ENCODE measurements at regions not wholly inside any gene's neighbourhood (a gene's known extent, or its start where the extent isn't known, plus 50 kb on each side); places are given as distances from the start of the nearest gene placed in this dataset.
"Not testable (repeated sequence)": the region's sequence is repeated elsewhere in the genome, so short reads cannot be mapped to it uniquely, and the experiment has no call there.

DNA sequence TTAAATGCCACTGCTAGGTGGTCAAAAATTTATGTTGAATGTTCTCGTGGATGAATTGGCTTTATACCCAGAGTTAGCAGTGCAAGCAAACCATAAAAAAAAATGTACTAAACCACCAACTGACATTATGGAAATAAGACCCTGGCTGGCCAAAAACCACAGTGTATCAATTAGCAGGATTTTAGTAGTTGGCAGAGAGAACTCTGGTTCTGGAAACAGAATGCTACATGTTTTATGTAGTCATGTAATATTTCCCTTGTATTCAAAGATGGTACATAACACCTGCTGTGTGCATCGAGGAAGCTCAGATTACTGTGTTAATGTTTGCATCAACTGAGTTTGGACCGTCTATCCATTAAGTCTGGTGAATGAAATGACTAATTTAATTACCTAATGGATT lies 618.5 kb downstream of the CCSER2 start:
- peak; percentile 40 for DNase-seq

DNA sequence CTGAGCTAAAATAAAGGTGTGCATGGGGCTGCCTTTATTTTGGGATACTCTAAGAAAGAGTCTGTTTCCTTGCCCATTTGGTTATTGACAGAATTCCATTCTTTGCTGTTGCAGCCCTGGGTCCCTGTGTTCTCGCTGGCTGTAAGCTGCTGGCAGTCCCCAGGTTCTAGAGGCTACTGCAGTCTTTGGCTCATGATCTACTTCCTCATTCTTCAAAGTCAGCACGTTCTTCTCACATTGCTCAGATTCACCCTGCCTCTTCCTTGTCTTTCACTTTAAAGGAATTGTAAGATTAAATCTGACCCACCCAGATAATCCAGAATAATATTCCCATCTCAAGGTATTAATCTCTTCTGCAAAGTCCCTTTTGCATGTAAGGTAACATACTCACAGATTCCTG lies 620.3 kb downstream of the CCSER2 start:
- no peak for DNase-seq

DNA sequence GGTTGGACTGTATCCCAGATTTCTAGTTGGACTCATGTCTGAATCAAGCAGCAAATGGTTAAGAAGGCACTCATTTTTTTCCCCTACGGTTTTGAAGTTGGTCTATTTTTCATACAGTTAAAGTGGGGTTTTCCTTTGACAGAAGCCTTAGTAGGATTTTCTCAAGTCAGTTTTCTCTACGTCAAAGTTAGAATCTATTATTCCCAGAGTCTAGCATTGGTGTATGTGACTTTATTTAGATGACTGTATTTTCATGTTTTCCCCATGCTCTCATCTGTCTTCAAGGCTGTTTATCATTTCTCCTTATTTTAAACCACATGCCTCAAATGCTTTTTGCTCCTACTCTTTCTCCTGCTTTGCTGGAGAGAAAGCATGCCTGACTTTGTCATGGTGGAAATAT lies 623.2 kb downstream of the CCSER2 start:
- DNase-seq = no peak

DNA sequence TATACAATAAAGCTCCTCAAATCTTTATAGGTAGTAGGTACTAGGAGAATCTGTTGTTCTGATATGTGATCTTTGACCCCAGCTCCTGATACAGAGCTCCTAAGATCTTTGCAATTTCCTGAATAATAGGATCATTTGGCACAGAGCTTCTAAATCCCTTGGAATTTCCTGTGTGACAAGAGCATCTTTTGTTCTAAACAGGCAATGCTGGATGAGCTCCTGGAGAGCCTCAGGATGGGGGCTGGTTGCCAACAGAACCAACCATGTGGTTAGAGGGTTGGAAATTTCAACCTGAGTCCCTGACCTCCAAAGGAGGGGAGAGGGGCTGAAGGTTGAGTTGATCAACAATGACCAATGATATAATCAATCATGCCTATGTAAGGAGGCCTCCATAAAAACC lies 629.0 kb downstream of the CCSER2 start:
- no peak for DNase-seq

DNA sequence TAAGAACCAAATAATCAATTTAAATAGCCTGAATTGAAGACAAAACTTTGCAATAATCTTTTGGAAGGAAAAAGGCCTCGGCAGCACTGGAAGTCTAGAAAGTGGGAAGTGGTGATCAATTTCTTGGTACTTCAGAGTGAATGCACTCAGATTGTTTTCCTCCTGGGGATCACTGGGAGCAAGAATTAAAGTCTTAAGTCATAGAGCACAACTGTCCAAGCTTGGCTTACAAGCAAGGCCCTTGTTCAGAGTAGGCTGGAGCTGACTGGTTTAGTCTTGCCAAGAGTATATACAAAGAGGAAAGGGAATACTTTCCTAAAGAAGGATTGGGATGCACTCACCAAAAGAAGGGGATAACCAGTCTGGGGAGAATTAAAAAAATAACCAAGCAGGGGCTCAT lies 637.1 kb downstream of the CCSER2 start:
- DNase-seq = no peak

DNA sequence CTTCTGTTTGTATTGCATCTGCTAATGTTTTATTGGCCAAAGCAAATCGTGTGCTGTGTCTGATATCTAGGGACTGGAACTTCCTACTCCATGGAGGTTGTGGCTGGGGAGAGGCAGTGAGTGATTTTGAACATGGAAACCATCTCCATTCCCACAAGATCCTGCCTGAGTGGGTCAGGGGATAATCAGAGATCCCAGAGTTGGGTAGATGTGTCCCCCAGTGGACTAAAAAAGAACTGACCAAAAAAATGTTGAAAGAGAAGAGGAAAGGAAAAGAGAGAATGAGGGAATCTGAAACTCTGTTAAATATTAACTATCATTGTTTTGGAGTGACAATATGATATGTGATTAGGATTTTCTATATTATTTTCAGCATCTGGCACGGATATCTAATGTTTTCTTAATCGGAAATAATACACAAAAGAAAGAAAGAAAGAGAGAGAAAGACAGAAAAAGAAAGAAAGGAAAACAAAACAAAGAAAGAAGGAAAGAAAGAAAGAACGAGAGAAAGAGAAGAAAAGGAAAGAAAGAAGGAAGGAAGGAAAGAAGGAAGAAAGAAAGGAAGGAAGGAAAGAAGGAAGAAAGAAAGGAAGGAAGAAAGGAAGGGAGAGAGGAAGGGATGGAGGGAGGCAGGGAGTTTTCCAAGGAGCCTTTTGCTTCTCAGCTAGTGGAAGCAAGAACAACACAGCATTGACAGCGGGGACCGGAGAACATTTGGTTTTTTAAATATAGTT lies 638.5 kb downstream of the CCSER2 start:
- DNase-seq = no peak

DNA sequence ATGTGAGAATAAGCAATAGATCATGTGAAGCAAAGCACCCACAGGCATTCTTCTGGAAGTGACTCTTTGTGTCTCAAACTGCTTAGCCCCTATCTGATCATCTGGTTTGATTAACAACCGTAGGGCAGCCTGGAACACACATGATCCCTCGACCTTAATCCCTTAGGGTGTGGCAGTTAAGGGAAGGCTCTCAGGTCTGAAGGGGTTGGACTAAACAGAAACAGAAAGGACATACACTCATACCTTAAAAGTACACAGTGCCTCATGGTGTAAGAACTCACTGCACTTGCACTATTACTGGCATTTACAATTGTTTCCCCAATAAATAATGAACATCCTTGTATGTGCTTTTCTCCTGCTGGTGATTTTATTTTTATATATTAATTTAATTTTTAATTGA lies 640.9 kb downstream of the CCSER2 start:
- not testable (repeated sequence) for DNase-seq

DNA sequence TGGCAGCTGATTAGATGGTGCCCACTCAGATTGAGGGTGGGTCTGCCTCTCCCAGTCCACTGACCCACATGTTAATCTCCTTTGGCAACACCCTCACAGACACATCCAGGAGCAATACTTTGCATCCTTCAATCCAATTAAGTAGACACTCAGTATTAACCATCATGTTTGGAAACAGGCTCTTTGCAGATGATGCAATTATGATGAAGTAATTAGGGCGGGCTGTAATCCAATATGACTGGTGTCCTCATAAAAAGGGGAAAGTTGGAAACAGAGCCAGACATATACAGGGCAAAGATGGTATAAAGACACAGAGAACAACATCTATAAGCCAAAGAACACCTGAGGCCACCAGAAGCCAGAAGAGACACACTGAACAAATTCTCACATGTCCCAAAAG lies 658.6 kb downstream of the CCSER2 start:
- DNase-seq = no peak

DNA sequence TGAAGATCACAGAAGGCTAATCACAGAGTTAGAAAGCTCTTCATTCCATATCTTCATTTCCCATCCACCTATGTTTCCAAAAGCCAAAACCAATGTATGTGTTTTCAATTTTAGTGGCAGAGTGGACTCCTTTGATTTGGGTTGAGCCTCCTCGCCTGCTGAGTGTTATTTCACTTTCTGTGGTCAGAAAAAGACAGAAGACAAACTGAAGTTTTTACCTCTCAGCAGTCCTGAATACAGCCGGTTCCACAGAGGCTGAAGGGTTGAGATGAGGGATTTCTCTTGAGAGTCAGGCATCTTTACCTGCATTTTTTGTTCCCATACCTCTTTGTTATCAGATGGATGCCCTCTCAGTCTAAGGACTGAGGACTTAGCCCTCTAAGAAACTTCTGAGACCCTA lies 659.6 kb downstream of the CCSER2 start:
- DNase-seq = no peak

DNA sequence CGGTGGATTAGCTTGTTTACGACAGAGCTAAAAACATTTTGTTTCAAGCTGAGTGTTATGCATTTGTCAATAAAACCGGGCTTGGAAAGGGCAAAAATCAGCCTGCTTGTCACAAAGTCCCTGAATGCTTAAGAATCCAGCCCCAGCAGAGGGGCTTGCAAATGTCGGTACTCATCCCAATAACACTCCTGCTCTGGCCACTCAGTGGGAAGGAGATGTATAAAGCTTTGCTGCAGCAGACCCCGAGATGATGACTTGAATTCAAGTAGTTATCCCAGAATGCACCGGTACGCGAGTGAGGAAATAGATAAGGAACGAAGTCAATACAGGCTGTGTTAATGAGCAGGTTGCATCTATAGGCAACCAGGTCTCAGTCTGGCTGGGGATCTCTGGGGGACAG lies 662.3 kb downstream of the CCSER2 start:
- no peak for DNase-seq

DNA sequence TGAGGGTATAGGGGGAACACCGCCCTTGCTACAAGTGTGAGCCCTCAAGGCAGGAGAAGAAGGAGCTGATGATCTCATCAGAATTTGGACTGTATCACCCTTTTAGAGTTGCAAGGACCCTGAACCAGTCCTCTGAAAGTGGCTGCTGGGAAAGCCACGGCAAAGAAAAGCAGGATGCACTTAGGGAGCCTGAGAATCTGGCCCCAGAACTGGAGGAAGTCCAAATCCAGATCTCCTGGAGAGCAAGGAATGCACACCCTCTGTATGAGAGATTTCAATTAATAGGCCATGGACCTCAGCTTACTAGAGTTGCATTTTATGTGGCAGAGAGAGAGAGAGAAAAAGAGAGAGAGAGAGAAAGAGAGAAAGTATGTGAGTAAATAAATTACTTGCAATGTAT lies 662.9 kb downstream of the CCSER2 start:
- DNase-seq = no peak

DNA sequence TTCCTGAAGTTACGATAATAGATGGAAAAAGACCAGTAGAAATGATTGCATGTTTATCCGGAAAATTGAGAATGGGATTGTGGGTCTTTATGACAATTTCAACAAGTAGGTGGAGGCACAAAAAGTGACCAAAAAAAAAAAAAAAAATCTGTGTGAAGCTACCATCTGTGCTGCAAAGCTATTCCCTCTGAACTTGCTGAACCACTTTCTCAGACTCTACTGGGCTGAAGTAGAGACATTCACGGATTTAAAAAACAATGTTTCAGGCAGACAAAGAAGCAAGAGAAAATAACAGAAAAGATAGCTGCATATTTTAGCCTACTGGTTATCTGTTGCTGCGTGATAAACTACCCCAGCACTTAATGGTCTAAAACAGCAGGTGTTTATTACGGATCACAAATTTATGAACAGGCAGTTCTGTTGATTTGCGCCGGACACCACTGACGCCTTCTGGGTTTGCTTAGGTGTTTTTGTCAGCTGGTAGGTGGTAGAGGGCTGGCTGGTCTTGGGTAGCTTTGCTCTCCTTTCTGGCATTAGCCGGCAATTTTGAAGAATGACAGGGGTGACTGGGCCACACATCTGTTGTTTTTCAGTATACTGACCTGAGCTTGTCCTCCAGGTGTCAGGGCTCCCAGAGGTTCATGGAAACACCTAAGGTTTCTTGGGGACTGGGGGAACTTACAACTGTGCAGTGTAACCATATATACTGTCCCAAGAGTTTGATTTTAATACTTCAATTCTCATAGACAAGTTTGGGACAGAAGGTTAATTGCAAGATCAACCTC lies 665.1 kb downstream of the CCSER2 start:
- DNase-seq = no peak

DNA sequence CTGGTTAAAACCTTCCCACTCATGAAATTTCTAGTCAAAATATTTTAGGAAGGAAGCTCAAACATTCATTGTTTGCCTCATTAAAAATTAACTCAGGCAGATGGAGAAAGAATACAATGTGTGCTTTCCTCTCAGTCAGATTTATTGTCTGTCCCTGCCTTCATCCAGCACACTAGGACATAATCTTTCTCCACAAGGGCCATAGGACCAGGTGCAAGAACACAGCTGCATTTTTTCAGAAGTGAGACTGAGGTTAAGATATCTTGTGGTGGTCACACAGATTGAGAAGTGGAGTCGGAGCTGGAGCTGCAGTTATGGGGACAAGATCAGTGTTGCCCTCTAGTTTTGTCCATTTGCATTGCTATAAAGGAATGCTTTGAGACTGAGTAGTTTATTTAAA lies 666.3 kb downstream of the CCSER2 start:
- DNase-seq = no peak

DNA sequence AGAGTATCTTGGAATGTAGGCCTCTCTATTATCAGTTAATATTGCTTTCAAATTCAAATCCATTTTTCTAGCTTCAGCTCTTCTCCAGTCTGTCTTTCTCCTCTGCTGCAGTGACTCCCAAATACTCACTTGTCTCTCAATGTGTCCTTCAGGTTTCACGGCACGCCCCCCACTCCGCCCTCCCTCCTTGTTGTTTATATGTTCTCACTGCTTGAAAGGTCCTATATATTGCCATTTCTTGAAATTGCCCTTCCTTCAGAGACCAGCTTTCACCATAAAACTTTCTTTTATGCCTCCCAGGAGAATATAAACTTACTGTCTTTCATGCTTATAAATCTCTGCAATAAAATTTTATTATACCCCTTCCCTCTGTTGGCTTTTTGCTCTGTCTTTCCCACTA lies 668.2 kb downstream of the CCSER2 start:
- no peak for DNase-seq

DNA sequence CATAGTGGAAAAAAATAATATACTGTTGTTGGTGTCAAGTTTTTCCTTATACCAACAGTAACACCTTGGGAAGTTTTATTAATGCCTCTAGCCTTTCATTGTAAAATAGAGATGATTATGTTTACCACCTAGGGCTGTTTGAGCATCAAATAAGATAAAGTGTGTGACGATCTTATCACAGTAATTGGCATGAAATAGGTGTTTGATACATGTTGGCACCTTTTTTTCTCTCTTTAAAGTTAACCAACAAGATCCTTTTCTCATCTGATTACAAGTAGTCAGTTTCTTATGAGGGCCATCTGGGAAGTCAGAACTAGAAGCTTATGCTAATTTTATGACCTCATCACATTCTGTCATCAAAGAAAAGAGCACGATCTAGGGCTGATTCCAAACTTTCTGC lies 669.5 kb downstream of the CCSER2 start:
- no peak for DNase-seq

DNA sequence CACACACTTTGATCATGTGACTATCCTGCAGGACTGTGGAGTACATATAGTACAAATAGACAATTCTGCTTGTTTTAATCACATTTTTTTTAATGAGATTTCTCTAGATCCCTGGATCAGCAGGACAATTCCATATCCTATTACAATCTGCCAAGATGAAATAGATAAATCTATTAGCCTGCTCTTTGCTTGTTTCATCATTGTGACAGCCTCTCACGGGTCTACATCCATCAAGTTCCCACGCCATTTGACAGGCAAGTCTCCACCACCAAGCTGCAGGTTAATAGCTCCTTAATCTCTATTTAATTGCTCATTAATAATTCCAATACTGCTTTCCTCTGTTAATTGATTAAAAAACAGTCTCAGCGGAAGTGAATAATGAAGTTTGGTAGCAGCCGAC lies 671.5 kb downstream of the CCSER2 start:
- no peak for DNase-seq

DNA sequence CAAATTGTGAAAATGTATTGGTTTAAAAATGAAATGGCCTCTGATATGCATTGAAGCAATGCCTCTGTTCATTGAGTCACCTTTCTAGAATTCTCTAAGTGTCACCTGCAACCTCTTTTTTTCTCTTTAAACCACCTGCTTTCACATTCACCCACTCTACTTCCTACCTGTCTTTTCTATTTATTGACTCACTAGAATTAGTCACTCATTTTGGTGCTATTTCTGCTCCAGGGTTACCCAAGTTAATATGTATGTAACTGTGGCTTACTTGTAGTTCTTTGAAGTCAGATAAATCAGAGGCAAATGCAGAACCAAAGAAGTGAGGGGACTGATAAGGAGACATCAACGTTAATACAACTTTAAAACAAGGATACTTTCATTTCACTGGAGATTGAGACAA lies 674.7 kb downstream of the CCSER2 start:
- DNase-seq = no peak

DNA sequence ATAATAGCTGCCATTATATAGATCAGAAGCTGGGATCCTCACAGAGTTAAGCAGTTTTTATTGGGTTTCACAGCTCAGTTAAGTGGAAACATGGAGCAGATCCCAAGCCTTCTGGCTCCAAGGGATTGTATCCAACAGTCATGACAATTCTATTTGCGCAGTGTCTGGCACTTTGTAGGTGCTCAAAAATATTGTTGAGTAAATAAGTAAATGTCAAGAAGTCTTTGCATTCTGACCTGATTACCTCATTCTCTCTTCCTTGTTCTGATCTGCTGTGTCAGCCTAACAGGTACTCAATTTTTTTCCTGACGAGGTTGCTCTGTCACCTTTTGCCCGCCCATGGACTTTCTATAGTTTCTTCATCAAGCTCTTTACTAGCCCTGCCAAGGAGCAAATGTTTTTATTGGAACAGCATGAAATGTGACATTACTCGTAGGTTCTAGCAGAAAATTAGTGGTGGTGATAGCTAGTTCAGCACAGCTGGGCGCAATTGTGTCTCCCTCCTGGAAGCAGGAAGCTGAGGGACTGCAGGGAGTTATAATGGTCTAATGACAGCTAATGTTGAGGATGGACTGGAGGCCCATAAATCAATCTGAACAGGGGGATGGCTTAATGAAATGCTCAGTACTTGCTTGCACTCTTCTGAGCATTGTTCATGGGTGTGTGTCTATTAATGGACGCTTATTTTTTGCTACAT lies 680.2 kb downstream of the CCSER2 start:
- DNase-seq = peak; percentile 60

DNA sequence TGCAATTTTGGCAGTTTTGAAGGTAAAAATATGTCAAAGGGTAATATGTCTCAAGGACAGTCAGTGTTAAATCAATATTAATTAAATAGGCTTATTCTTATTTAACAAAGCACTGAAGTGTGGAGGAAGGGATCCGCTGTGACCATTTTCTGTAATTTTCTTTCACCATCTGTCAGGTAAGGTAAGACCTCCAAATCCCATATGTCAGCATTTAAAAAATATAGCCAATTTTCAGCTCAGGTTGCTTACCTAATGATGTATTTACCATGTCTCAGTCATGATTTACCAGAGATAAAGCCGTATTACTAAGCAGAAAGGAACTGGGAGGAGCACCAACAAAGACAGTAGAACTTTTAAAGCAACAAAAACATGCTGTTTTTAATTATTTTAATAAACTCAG lies 683.9 kb downstream of the CCSER2 start:
- no peak for DNase-seq

DNA sequence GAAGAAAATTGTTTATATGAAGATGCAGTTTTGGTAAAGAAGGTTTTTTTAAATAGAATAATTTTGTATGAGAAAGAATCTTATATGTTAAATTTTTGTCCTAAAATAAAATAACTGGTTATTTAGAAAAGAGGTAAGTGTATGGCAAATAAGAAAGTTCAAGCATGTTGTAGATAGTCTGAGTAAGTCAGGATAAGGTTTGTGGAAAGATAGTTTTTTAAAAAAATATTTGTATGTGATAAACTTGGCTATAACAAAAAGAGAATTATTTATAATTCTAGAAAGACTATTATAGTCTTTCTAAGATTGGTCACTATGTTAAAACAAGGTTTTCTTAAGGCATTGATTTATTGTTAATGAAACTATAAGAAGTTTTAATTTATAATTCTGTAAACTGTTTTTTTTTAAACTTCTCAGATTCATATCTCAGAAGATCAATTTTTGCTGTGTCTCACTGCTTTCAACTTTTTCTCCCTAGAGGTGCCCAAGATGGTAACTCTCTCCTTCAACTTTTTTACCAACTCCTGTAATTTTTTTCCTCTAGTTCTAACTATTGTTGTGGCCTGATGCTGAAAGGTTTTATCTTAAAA lies 698.6 kb downstream of the CCSER2 start:
- DNase-seq = no peak

DNA sequence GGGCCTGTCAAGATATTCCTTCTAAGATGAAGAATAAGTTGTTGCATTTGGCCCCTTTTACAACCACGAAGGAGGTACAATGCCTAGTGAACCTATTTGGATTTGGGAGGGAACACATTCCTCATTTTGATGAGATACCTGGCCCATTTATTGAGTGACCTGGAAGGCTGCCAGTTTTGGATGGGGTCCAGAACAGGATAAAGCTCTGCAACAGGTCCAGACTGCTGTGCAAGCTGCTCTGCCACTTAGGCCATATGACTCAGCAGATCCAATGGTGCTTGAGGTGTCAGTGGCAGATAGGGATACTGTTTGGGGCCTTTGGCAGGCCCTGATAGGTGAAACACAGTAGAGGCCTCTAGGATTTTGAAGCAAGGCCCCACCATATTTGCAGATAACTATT lies 704.6 kb downstream of the CCSER2 start:
- peak; percentile 18 for DNase-seq

DNA sequence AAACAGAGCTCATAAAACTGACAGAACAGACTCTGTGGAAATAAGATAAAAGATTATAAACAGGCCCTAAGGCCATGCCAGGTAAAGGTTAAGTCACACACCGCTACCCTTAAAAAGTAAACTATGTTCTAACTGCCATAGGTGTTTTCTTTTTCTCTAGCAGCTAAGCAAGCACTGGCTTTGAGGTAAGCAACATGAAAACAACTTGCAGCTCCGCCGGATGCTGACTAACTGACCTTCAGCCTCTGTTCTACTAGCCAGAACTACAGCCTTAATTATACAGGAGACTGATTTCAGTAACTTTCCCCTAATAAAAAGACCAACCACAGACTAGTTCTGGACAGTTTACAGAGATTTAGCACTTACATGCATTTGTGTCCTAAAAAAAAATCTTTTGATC lies 708.3 kb downstream of the CCSER2 start:
- no peak for DNase-seq

DNA sequence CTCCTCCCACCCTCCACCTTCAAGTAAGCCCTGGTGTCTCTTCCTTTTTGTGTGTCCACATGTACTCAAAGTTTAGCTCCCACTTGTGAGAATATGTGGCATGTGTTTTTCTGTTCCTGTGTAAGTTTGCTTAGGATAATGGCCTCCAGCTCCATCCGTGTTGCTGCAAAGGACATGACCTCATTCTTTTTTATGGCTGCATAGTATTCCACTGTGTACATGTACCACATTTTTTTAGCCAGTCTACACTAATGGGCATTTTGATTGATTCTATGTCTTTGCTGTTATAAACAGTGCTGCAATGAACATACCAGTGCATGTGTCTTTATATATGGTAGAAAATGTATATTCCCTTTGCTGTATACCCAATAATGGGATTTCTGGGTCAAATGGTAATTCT lies 710.9 kb downstream of the CCSER2 start:
- no peak for DNase-seq

DNA sequence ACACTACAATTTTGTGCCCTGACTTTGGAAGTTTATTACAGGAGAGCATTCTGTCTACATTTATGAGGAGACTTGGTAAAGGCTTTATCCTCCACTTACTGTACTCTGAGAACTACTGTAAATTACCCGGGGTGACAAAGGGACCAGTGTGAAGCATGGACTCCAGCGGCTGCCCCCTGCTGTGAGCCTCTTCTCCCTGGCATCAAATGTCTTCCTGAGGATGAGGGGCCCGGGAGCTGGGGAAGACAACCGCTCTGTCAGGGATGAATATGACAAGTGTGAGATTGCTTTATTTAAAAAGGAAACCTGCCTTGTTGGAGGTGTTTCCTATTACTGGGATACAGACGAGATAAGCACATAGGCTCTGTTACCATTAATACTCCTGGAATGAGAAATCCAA lies 714.8 kb downstream of the CCSER2 start:
- DNase-seq = no peak
